CD4-positive, alpha-beta T cell treated with Interleukin-17A for 4 hours (primary cell): ENCODE measurements at regions not wholly inside any gene's neighbourhood (a gene's known extent, or its start where the extent isn't known, plus 50 kb on each side); places are given as distances from the start of the nearest gene placed in this dataset.
"Not testable (repeated sequence)": the region's sequence is repeated elsewhere in the genome, so short reads cannot be mapped to it uniquely, and the experiment has no call there.

Source experiments
- DNase-seq: peaks from one replicate; pipeline ENCODE4 v3.0.0-alpha.2; 2020; ENCODE audit warnings: mixed read lengths

DNA sequence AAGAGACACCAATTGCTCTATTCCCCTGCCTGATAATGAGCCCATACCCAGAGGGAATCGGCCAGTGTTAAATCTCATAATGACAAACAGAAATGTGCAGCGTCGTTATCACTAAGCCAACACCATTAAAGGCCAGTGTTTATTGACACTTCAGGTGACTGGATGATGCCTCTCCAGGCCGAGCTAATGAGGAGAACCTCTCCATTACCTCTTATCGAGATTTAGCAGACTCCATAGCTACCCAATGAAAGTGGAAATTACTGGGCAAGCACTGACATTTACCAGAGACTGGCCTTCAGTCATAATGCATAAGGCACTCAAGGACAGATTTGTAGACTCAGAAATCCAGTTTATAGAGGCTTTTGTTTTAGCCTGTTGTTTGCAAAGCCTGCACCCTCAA is 669.5 kb downstream of the MAFB start:
- no peak for DNase-seq

GRCh38 chr20:40017765-40018164 is 671.3 kb downstream of the MAFB start:
- DNase-seq: no peak

GRCh38 chr20:40016890-40017289 is 672.1 kb downstream of the MAFB start:
- no peak for DNase-seq

DNA sequence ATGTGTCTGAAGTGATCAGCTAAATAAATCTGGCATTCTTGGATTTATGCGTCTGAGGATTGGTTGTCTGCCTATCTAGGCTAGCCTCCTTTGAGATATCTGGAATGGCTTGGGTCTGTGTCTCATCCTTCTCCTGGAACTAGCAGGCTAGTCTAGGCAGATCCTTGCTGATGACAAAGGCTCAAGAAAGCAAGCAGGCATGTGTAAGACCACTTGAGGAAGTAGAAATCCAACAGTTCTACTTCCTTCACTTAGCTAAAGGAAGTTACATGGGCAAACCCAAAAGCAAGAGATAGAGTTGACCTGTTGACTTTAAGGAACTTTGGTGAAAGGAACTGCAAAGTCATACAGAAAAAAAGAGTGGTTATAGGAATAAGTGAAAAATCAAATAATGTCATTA is 672.6 kb downstream of the MAFB start:
- no peak for DNase-seq

DNA sequence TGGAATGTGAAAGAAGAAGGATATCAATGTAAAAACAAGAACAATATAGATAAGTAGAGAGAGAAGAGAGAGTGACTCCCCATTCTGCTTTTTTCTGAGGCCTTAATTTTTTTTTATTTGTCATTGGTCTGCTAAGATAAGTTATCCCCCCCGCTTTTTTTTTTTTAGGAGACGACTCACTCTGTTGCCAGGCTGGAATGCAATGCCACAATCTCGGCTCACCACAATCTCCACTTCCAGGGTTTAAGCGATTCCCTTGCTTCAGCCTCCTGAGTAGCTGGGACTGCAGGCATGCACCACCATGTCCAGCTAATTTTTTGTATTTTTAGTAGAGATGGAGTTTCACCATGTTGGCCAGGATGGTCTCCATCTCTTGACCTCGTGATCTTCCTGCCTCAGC is 677.0 kb downstream of the MAFB start:
- DNase-seq: not testable (repeated sequence)

GRCh38 chr20:40010483-40010882 is 678.6 kb downstream of the MAFB start:
- no peak for DNase-seq

DNA sequence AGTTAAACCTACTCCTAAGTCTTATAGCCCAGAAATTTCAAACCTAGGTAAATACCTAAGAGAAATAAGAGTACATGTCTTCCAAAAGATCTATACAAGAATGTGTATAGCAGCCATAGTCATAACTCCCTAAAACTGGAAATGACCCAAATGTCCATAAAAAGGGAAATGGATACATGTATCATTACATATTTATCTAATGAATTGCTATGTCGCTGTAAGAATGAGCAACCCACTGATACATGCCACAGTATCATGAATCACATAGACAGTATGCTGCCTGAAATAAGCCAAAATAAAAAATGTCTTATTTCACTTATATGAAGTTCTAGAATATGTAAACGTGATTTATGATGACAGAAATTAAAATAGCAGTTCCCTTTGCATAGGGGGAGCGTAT is 679.5 kb downstream of the MAFB start:
- DNase-seq: no peak

DNA sequence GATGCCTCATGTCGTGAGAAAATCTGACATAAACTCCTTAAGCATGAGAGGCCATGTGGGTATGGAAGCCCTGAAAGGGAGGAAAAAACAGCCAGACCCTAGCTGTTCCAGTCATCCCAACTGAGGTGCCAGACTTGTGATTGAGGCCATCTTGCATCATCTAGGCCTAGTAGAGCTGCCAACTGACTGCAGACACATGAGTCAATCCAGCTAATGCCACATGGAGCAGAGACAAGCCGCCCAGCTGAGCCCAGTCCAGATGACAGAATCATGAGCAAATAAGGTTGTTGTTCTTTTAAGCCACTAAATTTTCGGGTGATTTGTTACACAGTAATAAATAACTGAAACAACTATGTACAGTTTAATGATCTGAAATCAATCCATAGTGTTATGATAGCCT is 680.9 kb downstream of the MAFB start:
- no peak for DNase-seq

- no peak for DNase-seq
These were observed 682.7 kb downstream of the MAFB start for GRCh38 chr20:40006168-40006860.

DNA sequence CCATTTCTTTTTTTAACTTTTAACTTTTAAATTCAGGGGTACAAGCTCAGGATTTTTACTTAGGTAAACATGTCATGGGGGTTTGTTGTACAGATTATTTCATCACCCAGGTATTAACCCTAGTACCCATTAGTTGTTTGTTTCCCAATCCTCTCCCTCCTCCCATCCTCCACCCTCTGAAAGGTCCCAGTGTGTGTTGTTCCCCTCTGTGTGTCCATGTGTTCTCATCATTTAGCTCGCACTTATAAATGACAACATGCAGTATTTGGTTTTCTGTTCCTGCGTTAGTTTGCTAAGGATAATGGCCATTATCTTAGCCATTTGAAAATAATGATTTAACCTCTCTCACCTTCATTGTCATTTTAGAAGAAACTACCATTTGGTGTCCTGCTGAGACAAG is 684.9 kb downstream of the MAFB start:
- DNase-seq: not testable (repeated sequence)

DNA sequence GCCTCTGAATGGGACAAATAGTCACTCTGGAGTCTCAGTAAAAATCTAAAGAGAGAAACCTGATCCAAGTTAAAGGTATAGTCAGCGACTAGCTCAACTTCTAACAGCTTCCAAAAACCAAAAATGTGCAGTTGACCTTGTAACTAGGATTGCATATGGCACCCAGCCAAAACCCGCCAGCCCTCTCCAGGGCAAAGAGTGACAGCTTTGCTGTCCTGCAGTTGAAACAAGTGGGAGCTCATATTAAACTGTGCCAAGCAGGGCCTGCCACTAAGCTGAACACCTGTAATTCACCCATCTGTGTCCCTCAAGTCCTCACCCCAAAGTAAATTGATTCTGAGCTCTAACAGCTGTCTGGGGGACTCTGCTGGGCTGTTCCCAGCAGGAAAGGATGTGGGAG is 695.3 kb downstream of the MAFB start:
- DNase-seq: no peak

DNA sequence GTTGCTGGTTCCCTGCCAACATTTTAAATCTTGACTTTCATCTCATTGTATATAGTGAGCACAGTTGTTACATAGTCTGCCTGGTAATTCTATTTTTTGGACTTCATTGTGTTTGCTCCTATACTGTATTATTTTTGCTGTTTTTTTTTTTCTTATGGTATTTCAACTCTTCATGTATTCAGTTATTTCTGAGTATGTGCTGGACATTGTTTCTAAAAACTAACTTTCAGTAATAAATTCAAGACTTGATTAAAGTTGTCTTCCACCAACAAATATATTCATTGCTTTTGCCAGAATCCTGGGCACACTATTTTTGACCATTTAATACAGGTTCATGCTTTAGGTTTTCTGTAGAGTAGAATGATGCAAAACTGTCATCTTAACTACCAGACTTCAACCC is 698.3 kb downstream of the MAFB start:
- no peak for DNase-seq

- DNase-seq: no peak
These were observed 700.0 kb downstream of the MAFB start for GRCh38 chr20:39988991-39989390.

DNA sequence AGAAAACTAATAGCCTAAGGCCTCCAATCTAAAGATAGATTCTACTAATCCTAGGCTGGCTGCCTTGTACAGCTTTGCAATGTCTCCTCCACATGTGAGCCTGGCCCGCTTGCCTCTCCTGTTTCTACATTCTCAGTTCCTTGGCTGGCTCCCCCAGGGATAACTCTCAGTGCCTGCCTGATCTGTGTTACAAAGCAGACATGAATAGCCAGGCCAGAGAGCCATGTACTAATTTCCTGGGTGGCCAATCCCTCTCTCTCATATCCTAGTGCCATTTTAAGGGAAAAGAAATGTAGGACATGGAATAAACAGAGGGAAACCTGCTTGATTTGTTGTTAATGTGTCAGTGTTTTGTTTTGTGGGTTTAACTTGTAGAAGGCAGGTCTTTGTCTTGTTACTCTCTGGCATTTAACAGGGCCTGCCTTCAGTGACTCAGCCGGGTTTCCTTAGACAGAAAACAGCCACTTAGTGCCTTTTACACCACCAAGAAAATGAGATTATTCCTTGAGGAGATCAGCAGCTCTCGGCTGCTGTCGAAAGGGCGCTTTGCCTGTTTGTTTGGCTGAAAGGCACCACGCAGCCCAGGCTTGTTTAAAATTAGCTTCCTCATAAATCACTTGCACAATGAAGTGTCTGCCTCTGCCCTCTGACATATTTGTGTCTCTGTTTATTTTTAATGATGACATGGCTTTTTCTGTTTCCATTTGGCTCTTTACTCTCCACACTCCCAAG is 702.7 kb downstream of the MAFB start:
- DNase-seq: no peak

DNA sequence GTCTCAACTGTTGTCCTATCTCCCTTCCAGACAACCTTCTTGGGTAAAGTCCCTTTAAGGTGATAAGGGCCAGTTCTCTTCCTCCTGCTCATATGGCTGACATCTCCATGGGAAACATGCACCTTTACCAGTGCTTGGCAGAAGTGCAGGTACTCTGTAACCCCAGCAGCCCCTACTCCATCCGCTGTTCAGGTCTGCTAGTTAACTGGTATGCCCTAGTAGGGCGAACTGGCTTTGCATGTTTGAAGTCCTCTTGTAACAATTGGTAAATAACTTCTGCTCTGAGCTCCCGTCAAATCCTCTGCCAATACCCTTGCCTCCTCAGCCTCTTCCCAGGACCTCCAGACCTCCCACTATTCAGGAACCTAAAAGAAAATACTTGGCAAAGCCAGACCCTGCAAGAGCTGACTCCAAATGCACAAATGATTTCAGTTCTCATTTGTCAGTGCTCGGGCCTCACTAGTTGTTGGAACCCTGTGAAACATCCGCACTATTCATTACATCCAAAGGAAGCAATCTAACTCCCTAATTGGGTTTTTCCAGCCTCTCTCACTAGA is 703.7 kb downstream of the MAFB start:
- DNase-seq: no peak

DNA sequence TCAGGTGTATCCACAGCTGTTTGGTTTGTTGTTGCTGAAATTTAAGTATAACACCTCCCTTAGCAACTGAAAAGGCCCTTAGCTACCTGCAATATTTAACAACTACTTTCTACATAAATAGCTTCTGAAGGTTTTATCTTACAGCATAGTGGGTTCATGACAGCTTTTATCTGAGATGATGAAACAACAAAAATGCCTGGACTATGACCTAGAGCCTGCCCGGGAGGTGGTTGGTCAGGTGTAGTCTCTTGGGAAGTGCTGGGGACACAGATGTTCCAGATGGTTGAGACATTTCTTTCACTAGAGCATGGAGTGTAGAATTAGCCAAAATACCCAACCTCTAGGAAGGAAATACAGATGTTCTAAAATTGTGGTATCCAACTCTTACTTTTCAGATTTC is 705.4 kb downstream of the MAFB start:
- no peak for DNase-seq

DNA sequence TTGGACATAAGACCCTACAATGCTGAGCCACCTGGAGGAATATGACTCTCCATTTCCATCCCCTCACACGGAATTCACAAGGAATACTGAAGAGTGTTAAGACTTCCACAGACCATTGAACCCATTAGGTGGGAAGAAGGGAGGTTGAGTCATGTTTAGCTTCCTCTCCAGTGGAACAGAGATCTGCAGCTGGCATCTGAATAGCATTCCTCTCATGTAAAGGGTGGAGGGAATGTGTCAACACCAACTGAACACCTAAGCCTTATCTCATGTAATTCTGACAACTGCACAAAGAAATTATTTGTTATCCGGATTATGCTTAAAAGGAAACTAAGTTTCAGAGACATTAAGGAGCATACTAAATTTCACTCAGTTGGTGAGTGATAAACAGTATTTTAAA is 705.9 kb downstream of the MAFB start:
- DNase-seq: no peak

DNA sequence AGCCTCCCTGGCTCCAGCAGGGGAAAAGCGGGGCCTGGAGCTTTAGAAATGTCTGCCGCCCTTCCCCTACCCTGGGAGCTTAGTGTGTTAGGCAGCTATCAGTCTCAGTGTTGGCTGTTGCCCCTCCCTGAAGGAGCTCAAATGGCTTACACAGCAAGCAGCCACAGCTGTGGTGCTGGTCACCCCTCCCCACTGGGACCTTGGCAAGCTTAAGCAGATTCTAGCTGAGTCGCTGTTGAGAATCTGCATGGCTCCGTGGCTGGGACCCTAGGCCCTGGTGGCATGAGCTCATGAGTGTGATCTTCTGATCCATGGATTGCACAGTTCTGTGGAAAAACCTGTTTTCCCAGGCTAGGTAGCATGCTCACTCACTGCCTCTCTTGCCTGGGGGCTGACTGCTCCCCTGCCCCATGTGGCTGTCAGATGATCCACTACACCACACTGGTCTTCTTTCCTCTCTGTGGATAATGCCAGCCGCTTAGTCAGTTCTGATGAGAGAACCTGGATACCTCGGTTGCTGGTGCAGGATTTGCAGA is 714.0 kb downstream of the MAFB start:
- no peak for DNase-seq

DNA sequence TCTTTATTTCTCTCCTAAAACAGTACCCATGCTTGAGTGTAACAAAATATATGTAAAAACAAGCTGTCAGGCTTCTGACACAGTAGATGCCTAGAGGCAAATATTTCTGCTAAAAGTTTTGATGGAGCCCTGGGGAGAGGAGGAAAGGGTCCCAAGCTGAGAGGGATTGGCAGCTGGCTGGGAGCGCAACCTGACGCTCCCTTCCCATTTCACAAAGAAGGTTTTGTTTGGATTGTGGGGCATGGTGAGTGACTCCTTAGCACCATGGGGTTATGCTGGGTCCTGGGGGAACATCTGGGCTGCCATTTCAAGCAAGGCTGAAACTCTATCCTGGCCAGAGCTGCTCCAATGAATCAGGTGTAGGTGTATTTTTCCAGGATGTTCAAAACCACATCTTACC is 720.5 kb downstream of the MAFB start:
- no peak for DNase-seq

- DNase-seq: no peak
These were observed 721.2 kb downstream of the MAFB start for GRCh38 chr20:39967806-39968205.

- DNase-seq: no peak
These were observed 727.3 kb downstream of the MAFB start for GRCh38 chr20:39961637-39962244.

DNA sequence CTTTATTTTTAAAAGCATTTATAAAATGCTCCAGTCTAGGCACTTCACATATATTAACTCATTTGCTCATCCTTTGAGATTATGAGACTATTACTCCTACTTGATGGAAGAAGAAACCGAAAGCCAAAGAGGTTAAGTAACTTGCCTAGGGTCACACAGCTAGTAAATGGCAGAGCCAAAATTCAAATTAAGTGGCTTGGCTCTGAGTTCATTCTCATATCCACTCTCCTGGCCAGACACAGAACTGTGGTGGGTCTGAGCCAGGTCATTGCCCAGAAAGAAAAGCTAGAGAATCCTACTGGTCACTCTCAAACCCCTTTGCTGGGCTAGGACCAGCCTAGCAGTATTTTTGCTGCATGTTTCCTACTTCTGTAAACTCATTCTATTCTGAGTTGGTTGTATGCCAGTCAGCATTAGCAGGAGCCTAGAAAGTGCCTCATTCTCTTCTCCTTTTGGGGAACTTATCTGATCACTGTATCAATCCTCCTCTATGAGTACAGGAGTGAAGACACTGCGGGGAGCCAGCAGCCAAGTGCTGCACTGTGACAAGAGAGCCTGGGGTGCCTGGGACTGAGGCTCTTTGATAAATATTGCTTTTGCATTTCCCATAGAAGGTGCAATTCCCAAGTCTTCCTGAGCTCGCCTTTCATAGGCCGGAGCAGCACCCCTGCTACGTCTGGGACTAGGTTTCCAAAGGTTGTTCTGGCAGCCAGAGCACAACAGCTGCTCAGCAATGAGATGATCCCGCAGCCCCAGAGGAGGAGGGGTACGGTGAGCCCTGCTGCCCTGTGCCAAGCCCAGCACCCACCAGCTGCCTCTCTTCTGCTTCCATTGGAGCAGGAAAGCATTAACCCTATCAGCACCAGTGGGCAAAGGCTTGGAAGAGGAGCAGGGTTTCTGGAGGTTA is 728.3 kb downstream of the MAFB start:
- DNase-seq: no peak

DNA sequence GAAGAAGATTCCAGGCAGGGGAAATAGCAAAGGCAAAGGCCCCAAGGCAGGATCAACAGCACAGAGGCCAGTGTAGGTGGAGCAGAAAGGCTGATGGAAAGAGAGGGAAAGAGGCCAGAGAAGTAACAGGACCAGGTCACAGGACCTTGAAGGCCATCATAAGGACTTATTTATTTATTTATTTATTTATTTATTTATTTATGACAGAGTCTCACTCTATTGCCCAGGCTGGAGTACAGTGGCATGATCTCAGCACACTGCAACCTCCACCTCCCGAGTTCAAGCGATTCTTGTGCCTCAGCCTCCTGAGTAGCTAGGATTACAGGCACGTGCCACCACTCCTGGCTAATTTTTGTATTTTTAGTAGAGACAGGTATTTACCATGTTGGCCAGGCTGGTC is 731.1 kb downstream of the MAFB start:
- not testable (repeated sequence) for DNase-seq
